ENCODE measurements at regions not wholly inside any gene's neighbourhood (a gene's known extent, or its start where the extent isn't known, plus 50 kb on each side); places are given as distances from the start of the nearest gene placed in this dataset.

DNA sequence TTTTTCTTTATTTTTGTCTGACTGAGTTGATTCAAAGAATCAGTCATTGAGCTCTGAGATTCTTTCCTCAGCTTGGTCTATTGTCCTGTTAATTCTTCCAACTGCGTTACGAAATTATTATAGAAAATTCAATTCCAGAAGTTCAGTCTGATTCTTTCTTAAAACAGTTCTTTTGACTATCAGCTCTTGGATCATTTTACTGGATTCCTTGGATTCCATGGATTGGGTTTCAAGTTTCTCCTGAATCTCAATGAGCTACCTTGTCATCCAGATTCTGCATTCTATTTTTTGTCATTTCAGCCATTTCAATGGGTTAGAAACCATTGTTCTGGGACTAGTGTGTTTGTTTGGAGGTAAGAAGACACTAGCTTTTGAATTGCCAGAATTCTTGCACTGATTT, 169.3 kb downstream of the PCDH20 start (continued):
- no peak for TF ChIP-seq TSHZ2 (CRISPR knock-in tag; IDR thresholded peaks at IDR 0.05)

- TF ChIP-seq ZFP30 (CRISPR knock-in tag; IDR thresholded peaks at IDR 0.05) (no peak), ESRRG (CRISPR knock-in tag; IDR thresholded peaks at IDR 0.05) (no peak), TCF4 (CRISPR knock-in tag; IDR thresholded peaks at IDR 0.05; ENCODE audit: borderline replicate concordance) (no peak), ZNF565 (CRISPR knock-in tag; conservative IDR thresholded peaks at IDR 0.05; ENCODE audit: low read depth) (no peak), BACH2 (CRISPR knock-in tag; IDR thresholded peaks at IDR 0.05; ENCODE audit: borderline replicate concordance) (no peak), SNAI2 (CRISPR knock-in tag; IDR thresholded peaks at IDR 0.05) (no peak), CSRNP3 (CRISPR knock-in tag; IDR thresholded peaks at IDR 0.05) (no peak), ARNTL (CRISPR knock-in tag; IDR thresholded peaks at IDR 0.05; ENCODE audit: borderline replicate concordance, low read depth) (no peak), ISL1 (CRISPR knock-in tag; IDR thresholded peaks at IDR 0.05) (no peak), RARB (CRISPR knock-in tag; IDR thresholded peaks at IDR 0.05) (no peak), ZFP3 (CRISPR knock-in tag; IDR thresholded peaks at IDR 0.05) (no peak), ZNF70 (CRISPR knock-in tag; IDR thresholded peaks at IDR 0.05) (no peak), PPARA (CRISPR knock-in tag; IDR thresholded peaks at IDR 0.05; ENCODE audit: borderline replicate concordance) (no peak), GLIS3 (CRISPR knock-in tag; IDR thresholded peaks at IDR 0.05) (no peak), ZC3H10 (CRISPR knock-in tag; IDR thresholded peaks at IDR 0.05) (no peak), TSHZ2 (CRISPR knock-in tag; IDR thresholded peaks at IDR 0.05) (no peak), OSR1 (CRISPR knock-in tag; IDR thresholded peaks at IDR 0.05) (no peak), CSDC2 (CRISPR knock-in tag; IDR thresholded peaks at IDR 0.05) (no peak)
- TF ChIP-seq, protein P1, sequence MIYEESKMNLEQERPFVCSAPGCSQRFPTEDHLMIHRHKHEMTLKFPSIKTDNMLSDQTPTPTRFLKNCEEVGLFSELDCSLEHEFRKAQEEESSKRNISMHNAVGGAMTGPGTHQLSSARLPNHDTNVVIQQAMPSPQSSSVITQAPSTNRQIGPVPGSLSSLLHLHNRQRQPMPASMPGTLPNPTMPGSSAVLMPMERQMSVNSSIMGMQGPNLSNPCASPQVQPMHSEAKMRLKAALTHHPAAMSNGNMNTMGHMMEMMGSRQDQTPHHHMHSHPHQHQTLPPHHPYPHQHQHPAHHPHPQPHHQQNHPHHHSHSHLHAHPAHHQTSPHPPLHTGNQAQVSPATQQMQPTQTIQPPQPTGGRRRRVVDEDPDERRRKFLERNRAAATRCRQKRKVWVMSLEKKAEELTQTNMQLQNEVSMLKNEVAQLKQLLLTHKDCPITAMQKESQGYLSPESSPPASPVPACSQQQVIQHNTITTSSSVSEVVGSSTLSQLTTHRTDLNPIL (CRISPR knock-in tag; IDR thresholded peaks at IDR 0.05; ENCODE audit: low read depth), result no peak
- TF ChIP-seq, protein P2, sequence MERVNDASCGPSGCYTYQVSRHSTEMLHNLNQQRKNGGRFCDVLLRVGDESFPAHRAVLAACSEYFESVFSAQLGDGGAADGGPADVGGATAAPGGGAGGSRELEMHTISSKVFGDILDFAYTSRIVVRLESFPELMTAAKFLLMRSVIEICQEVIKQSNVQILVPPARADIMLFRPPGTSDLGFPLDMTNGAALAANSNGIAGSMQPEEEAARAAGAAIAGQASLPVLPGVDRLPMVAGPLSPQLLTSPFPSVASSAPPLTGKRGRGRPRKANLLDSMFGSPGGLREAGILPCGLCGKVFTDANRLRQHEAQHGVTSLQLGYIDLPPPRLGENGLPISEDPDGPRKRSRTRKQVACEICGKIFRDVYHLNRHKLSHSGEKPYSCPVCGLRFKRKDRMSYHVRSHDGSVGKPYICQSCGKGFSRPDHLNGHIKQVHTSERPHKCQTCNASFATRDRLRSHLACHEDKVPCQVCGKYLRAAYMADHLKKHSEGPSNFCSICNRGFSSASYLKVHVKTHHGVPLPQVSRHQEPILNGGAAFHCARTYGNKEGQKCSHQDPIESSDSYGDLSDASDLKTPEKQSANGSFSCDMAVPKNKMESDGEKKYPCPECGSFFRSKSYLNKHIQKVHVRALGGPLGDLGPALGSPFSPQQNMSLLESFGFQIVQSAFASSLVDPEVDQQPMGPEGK (CRISPR knock-in tag; IDR thresholded peaks at IDR 0.05; ENCODE audit: borderline replicate concordance), result no peak
- no peak for ATAC-seq
Measured at GRCh38 chr13:61215601-61216000, 200.0 kb downstream of the PCDH20 start.

DNA sequence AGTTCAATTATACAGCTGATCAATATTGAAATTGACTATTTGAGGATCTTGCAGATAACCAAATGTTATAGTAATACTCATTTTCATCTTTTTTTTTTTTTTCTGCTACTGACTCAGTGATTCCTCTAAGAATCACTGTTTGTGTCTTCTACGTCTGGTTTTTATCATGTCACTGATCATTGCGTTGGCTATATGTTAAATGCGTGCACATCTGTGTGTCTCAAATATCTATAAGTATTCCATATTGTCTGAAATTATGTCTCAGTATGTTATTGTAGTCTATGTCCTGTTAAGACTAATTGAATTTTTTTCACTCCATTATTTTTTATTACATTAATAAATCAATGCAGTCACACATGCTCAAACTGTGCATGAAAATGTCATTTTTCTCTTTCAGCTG, 200.5 kb downstream of the PCDH20 start:
- TF ChIP-seq ZNF70 (CRISPR knock-in tag; IDR thresholded peaks at IDR 0.05) (no peak), TCF4 (CRISPR knock-in tag; IDR thresholded peaks at IDR 0.05; ENCODE audit: borderline replicate concordance) (no peak), ZC3H10 (CRISPR knock-in tag; IDR thresholded peaks at IDR 0.05) (no peak), PPARA (CRISPR knock-in tag; IDR thresholded peaks at IDR 0.05; ENCODE audit: borderline replicate concordance) (no peak), ZNF8 (CRISPR knock-in tag; IDR thresholded peaks at IDR 0.05) (no peak), RARB (CRISPR knock-in tag; IDR thresholded peaks at IDR 0.05) (no peak), TOX (CRISPR knock-in tag; IDR thresholded peaks at IDR 0.05; ENCODE audit: borderline replicate concordance) (no peak), CSDC2 (CRISPR knock-in tag; IDR thresholded peaks at IDR 0.05) (no peak), GLIS3 (CRISPR knock-in tag; IDR thresholded peaks at IDR 0.05) (no peak), ZFP30 (CRISPR knock-in tag; IDR thresholded peaks at IDR 0.05) (no peak), ZNF565 (CRISPR knock-in tag; conservative IDR thresholded peaks at IDR 0.05; ENCODE audit: low read depth) (no peak), ARNTL (CRISPR knock-in tag; IDR thresholded peaks at IDR 0.05; ENCODE audit: borderline replicate concordance, low read depth) (no peak), OSR1 (CRISPR knock-in tag; IDR thresholded peaks at IDR 0.05) (no peak)
- TF ChIP-seq, protein P3, sequence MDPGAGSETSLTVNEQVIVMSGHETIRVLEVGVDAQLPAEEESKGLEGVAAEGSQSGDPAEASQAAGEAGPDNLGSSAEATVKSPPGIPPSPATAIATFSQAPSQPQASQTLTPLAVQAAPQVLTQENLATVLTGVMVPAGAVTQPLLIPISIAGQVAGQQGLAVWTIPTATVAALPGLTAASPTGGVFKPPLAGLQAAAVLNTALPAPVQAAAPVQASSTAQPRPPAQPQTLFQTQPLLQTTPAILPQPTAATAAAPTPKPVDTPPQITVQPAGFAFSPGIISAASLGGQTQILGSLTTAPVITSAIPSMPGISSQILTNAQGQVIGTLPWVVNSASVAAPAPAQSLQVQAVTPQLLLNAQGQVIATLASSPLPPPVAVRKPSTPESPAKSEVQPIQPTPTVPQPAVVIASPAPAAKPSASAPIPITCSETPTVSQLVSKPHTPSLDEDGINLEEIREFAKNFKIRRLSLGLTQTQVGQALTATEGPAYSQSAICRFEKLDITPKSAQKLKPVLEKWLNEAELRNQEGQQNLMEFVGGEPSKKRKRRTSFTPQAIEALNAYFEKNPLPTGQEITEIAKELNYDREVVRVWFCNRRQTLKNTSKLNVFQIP (CRISPR knock-in tag; IDR thresholded peaks at IDR 0.05; ENCODE audit: borderline replicate concordance, low read depth), result no peak
- ATAC-seq, result no peak

All from SK-N-SH treated with all-trans-retinoic acid at 6 μM for 48 hours (cell line).